Body of pancreas (tissue), 4 donors: ENCODE measurements at regions not wholly inside any gene's neighbourhood (a gene's known extent, or its start where the extent isn't known, plus 50 kb on each side); places are given as distances from the start of the nearest gene placed in this dataset.

Experiments used
- POLR2A ChIP-seq, 3 donors: fragments of 450-650 bp; IDR thresholded peaks; one replicate each; pipeline ENCODE4 v1.6.1; 2016; ENCODE audit warnings: antibody characterized with exemption in 3 of 3, mild to moderate bottlenecking in 2 of 3
- TF ChIP-seq, protein P1 (sequence below), 7 experiments: fragments of 450-650 bp in 4 of 7; fragments of 200-600 bp in 3 of 7; sonication (generic) in 3 of 7; IDR thresholded peaks; one replicate each; pipeline ENCODE4 v1.5.1; 2016 to 2019; ENCODE audit warnings: antibody characterized with exemption in 7 of 7

GRCh38 chr3:34107669-34108068 lies 309.2 kb downstream of the PDCD6IP start:
- TF ChIP-seq, protein P1, sequence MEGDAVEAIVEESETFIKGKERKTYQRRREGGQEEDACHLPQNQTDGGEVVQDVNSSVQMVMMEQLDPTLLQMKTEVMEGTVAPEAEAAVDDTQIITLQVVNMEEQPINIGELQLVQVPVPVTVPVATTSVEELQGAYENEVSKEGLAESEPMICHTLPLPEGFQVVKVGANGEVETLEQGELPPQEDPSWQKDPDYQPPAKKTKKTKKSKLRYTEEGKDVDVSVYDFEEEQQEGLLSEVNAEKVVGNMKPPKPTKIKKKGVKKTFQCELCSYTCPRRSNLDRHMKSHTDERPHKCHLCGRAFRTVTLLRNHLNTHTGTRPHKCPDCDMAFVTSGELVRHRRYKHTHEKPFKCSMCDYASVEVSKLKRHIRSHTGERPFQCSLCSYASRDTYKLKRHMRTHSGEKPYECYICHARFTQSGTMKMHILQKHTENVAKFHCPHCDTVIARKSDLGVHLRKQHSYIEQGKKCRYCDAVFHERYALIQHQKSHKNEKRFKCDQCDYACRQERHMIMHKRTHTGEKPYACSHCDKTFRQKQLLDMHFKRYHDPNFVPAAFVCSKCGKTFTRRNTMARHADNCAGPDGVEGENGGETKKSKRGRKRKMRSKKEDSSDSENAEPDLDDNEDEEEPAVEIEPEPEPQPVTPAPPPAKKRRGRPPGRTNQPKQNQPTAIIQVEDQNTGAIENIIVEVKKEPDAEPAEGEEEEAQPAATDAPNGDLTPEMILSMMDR (IDR thresholded peaks at IDR 0.05), result no peak
- no peak for TF ChIP-seq POLR2A (IDR thresholded peaks at IDR 0.05)
